Skeletal muscle tissue (tissue), 3 donors: ENCODE measurements at regions not wholly inside any gene's neighbourhood (a gene's known extent, or its start where the extent isn't known, plus 50 kb on each side); places are given as distances from the start of the nearest gene placed in this dataset.
"Not testable (repeated sequence)": the region's sequence is repeated elsewhere in the genome, so short reads cannot be mapped to it uniquely, and the experiment has no call there.

Source experiments
- H3K27ac ChIP-seq: one replicate; pipeline ENCODE4 v1.7.0; 2013; ENCODE audit warnings: mild to moderate bottlenecking, low read depth, low read length, inconsistent platforms
- H3K27me3 ChIP-seq, 3 donors: one replicate each; pipeline ENCODE4 v1.7.0; 2013; ENCODE audit warnings: low read length in 3 of 3; ENCODE audit not compliant: control insufficient read depth in 3 of 3, insufficient read depth in 3 of 3
- H3K36me3 ChIP-seq, 3 donors: one replicate each; pipeline ENCODE4 v1.7.0; 2013; ENCODE audit warnings: low read length in 3 of 3; ENCODE audit not compliant: control insufficient read depth in 3 of 3, insufficient read depth in 3 of 3
- H3K4me1 ChIP-seq, 3 donors: one replicate each; pipeline ENCODE4 v1.7.0; 2013; ENCODE audit warnings: low read length in 3 of 3, mild to moderate bottlenecking in 3 of 3; ENCODE audit not compliant: control insufficient read depth in 3 of 3, insufficient read depth in 3 of 3
- H3K4me3 ChIP-seq, 3 donors: one replicate each; pipeline ENCODE4 v1.7.0; 2013; ENCODE audit warnings: low read length in 3 of 3
- H3K9ac ChIP-seq, 3 donors: one replicate each; pipeline ENCODE4 v1.7.0; 2013; ENCODE audit warnings: low read length in 3 of 3, mild to moderate bottlenecking in 3 of 3, moderate library complexity in 2 of 3, low read depth in 1 of 3
- H3K9me3 ChIP-seq, 3 donors: one replicate each; pipeline ENCODE4 v1.7.0; 2013; ENCODE audit warnings: low read length in 3 of 3; ENCODE audit not compliant: control insufficient read depth in 3 of 3
- donor health status: Osteomylitis.

DNA sequence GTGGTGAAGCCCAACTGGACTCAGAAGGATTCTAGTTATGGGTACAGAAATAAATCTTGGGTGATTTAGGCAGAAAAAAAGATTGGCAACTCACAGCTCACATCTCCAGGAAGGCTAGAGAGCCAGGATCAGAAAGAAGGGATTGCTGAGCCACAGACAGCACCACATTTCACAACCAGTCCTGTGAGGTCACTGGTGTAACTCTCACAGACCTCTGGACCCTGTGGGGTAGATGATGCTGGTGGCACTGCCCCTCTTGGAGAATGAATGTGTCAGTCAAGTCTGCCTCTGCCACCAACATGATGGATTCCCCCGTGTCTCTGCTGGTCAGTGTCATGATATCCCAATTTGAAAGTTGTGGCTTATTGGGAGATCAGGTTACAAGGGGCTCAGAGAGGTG is 70.9 kb upstream of the HMCN1 start:
- no peaks in the 10 kb centered on the region for H3K9me3 ChIP-seq
- H3K9ac ChIP-seq, result no peak overlapping the region
- H3K27me3 ChIP-seq, result no peaks in the 10 kb centered on the region
- H3K36me3 ChIP-seq, result no peaks in the 10 kb centered on the region
- H3K4me3 ChIP-seq, result no peak overlapping the region
- H3K4me1 ChIP-seq, result no peaks in the 10 kb centered on the region
- H3K27ac ChIP-seq, result no peak overlapping the region

DNA sequence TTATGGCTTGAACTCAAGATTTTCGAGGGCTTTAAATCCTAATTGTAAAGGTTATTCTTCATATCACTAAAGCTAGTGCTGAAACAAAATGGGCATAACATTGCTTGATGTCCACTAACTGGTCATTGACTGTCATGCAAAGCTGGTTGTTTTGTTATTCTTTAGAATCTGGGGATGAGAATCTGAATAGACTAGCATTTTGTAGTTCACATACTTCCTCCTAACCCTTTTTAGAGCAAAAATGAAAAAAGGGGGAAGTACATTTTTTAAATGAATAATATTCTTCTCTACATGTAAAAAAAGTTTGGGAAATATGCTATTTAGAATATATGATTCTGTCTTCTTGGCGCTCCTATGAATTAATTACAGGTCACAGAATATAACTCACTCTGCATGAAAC is 72.2 kb upstream of the HMCN1 start:
- no peak overlapping the region for H3K4me3 ChIP-seq
- no peaks in the 10 kb centered on the region for H3K9me3 ChIP-seq
- no peak overlapping the region for H3K9ac ChIP-seq
- H3K36me3 ChIP-seq, result no peaks in the 10 kb centered on the region
- no peaks in the 10 kb centered on the region for H3K4me1 ChIP-seq
- H3K27ac ChIP-seq, result no peak overlapping the region
- no peaks in the 10 kb centered on the region for H3K27me3 ChIP-seq

DNA sequence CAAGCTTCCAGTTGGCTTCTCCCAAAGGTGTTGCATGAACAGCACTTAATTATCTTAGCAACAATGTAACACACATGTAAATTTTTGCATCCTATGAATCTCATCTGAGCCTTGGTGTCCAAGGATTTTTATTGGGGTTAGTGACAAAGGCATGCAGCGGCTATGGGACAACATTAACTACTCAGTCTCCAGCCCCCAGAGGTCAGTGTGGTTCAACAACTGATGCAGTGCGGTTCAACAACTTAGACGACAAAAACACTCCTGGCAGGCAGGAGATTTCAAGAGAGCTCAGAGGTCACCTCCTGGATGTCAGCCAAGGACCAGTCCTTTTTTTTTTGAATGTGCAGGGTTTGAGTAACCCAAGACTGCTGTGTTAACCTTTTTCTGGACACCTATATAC is 77.5 kb upstream of the HMCN1 start:
- H3K27ac ChIP-seq, result no peak overlapping the region
- no peak overlapping the region for H3K9ac ChIP-seq
- H3K4me1 ChIP-seq, result no peaks in the 10 kb centered on the region
- H3K27me3 ChIP-seq, result no peaks in the 10 kb centered on the region
- H3K9me3 ChIP-seq, result no peaks in the 10 kb centered on the region
- H3K36me3 ChIP-seq, result no peaks in the 10 kb centered on the region
- H3K4me3 ChIP-seq, result no peak overlapping the region

DNA sequence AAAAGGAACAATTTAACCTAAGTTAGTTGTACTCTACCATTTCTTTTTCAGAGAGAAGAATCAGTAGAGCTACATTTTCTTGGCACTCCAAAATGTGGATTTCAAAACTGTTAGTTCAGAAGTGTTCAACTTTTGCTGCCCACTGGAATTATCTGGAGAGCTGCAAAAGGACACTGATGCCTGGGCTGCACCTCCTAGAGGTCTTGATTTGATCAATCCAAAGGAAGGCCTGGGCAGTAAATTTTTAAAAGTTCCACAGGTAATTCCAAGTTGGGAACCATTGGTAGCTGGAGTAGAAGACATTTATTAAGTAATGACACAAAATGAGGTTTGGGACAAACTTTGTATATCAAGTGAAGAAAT is 79.3 kb upstream of the HMCN1 start:
- Histone ChIP-seq H3K9ac (no peak overlapping the region), H3K9me3 (no peaks in the 10 kb centered on the region), H3K27ac (no peak overlapping the region), H3K4me3 (no peak overlapping the region), H3K36me3 (no peaks in the 10 kb centered on the region), H3K4me1 (no peaks in the 10 kb centered on the region), H3K27me3 (no peaks in the 10 kb centered on the region)

- H3K4me1 ChIP-seq, result no peaks in the 10 kb centered on the region
- H3K27me3 ChIP-seq, result no peaks in the 10 kb centered on the region
- no peak overlapping the region for H3K4me3 ChIP-seq
- no peaks in the 10 kb centered on the region for H3K36me3 ChIP-seq
- H3K9me3 ChIP-seq, result no peaks in the 10 kb centered on the region
- no peak overlapping the region for H3K27ac ChIP-seq
- H3K9ac ChIP-seq, result no peak overlapping the region
Measured at GRCh38 chr1:185654199-185654951, 79.8 kb upstream of the HMCN1 start.

- no peak overlapping the region for H3K4me3 ChIP-seq
- H3K4me1 ChIP-seq, result no peaks in the 10 kb centered on the region
- no peaks in the 10 kb centered on the region for H3K9me3 ChIP-seq
- H3K27ac ChIP-seq, result no peak overlapping the region
- H3K9ac ChIP-seq, result no peak overlapping the region
- no peaks in the 10 kb centered on the region for H3K36me3 ChIP-seq
- H3K27me3 ChIP-seq, result no peaks in the 10 kb centered on the region
Measured at GRCh38 chr1:185653615-185654014, 80.6 kb upstream of the HMCN1 start.

- Histone ChIP-seq H3K4me3 (no peak overlapping the region), H3K27ac (no peak overlapping the region), H3K4me1 (no peaks in the 10 kb centered on the region), H3K27me3 (no peaks in the 10 kb centered on the region), H3K9me3 (no peaks in the 10 kb centered on the region), H3K9ac (no peak overlapping the region), H3K36me3 (no peaks in the 10 kb centered on the region)
Measured at GRCh38 chr1:185652348-185652747, 81.8 kb upstream of the HMCN1 start.

GRCh38 chr1:185650602-185651230 is 83.5 kb upstream of the HMCN1 start:
- H3K9me3 ChIP-seq, result no peaks in the 10 kb centered on the region
- H3K4me3 ChIP-seq, result no peak overlapping the region
- no peak overlapping the region for H3K27ac ChIP-seq
- no peaks in the 10 kb centered on the region for H3K27me3 ChIP-seq
- peaks cover 0 to 3% (median 0%) of the 10 kb centered on the region in 3 donors for H3K4me1 ChIP-seq
- no peak overlapping the region for H3K9ac ChIP-seq
- no peaks in the 10 kb centered on the region for H3K36me3 ChIP-seq

DNA sequence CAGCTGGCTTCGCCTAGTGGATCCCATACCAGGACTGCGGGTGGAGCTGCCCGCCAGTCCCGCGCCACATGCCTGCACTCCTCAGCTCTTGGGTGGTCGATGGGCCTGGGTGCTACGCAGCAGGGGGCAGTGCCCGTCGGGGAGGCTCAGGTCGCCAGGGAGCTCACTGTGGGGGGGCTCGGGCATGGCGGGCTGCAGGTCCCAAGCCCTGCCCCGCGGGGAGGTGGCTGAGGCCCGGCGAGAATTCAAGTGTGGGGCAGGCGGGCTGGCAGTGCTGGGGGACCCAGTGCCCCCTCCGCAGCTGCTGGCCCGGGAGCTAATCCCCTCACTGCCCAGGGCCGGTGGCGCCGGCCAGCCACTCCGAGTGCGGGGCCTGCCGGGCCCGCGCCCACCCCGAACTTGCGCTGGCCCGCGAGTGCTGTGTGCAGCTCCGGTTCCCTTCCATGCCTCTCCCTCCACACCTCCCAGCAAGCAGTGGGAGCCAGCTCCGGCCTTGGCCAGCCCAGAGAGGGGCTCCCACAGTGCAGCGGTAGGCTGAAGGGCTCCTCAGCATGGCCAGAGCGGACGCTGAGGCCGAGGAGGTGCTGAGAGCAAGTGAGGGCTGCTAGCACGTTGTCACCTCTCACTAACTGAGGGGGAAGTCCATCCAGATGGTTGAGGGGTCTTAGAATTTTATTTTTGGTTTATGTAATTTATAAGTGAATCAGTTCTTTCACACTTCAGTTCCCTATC is 85.2 kb upstream of the HMCN1 start:
- no peaks in the 10 kb centered on the region for H3K27me3 ChIP-seq
- no peak overlapping the region for H3K9ac ChIP-seq
- H3K4me3 ChIP-seq, result no peak overlapping the region
- H3K4me1 ChIP-seq, result peaks cover 0 to 3% (median 0%) of the 10 kb centered on the region in 3 donors
- peaks cover 0 to 1% (median 0%) of the 10 kb centered on the region in 3 donors for H3K9me3 ChIP-seq
- no peaks in the 10 kb centered on the region for H3K36me3 ChIP-seq
- H3K27ac ChIP-seq, result no peak overlapping the region

- H3K4me1 ChIP-seq, H3K9me3 ChIP-seq, H3K9ac ChIP-seq, H3K27me3 ChIP-seq, H3K4me3 ChIP-seq, H3K27ac ChIP-seq, H3K36me3 ChIP-seq: not testable (repeated sequence)
Measured at GRCh38 chr1:185647597-185648267, 86.5 kb upstream of the HMCN1 start.
